Colonic mucosa (tissue), 4 donors: ENCODE measurements at regions not wholly inside any gene's neighbourhood (a gene's known extent, or its start where the extent isn't known, plus 50 kb on each side); places are given as distances from the start of the nearest gene placed in this dataset.
"Not testable (repeated sequence)": the region's sequence is repeated elsewhere in the genome, so short reads cannot be mapped to it uniquely, and the experiment has no call there.

Experiments used
- DNase-seq: peaks from one replicate; pipeline ENCODE4 v3.0.0-alpha.2; 2020
- H3K27ac ChIP-seq: fragments of 200-600 bp; one replicate; pipeline ENCODE4 v1.8.0; 2021
- H3K27me3 ChIP-seq: fragments of 200-600 bp; one replicate; pipeline ENCODE4 v1.8.0; 2021
- H3K36me3 ChIP-seq: fragments of 200-600 bp; one replicate; pipeline ENCODE4 v1.8.0; 2021
- H3K4me1 ChIP-seq: fragments of 200-600 bp; one replicate; pipeline ENCODE4 v1.8.0; 2021; ENCODE audit warnings: mild to moderate bottlenecking
- H3K4me3 ChIP-seq: fragments of 200-600 bp; one replicate; pipeline ENCODE4 v1.8.0; 2021
- H3K9ac ChIP-seq, 2 donors: one replicate each; pipeline ENCODE4 v1.7.0; 2013; ENCODE audit warnings: control low read depth in 2 of 2, low read depth in 2 of 2, low read length in 2 of 2
- H3K9me3 ChIP-seq: fragments of 200-600 bp; one replicate; pipeline ENCODE4 v1.8.0; 2021
- intact Hi-C: fragments of 100-400 bp; cut with DNase I; formaldehyde crosslinking; loops from one replicate; pipeline ENCODE4 v1.14.1; 2022
- TF ChIP-seq, protein P1 (sequence below): fragments of 200-600 bp; IDR thresholded peaks from one replicate; pipeline ENCODE4 v1.8.0; 2022; ENCODE audit warnings: antibody characterized with exemption, mild to moderate bottlenecking
- donor health status: healthy.
- donor health status: DM: no; HTN: no; CAD: no.
- donor health status: DM: no; HTN: no; CAD: no.

DNA sequence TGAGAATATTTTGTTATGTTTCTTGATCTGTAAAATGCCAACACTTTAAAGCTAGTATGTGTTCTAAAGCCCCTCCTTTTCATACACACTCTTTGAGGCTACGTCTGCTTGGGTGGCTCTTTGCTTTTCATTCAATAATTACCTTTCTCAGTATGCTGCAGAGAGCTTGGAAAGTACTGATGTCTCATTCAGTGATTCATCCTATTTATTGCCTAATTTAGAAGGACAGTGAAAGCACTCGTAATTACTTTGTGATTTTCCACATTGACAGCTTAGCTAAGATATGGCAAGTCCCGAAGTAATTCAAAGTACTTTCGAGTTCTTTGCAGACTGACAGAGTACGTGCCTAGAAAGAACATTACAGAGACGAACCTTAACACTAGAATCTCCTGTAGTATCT, 57.2 kb downstream of the BMP15 start:
- DNase-seq: no peak
- Histone ChIP-seq H3K27ac (no peak overlapping the region), H3K4me3 (no peak overlapping the region), H3K36me3 (no peaks in the 10 kb centered on the region), H3K4me1 (no peaks in the 10 kb centered on the region), H3K9ac (no peak overlapping the region), H3K27me3 (no peaks in the 10 kb centered on the region), H3K9me3 (no peaks in the 10 kb centered on the region)
- intact Hi-C loops: no loop called here
- TF ChIP-seq, protein P1, sequence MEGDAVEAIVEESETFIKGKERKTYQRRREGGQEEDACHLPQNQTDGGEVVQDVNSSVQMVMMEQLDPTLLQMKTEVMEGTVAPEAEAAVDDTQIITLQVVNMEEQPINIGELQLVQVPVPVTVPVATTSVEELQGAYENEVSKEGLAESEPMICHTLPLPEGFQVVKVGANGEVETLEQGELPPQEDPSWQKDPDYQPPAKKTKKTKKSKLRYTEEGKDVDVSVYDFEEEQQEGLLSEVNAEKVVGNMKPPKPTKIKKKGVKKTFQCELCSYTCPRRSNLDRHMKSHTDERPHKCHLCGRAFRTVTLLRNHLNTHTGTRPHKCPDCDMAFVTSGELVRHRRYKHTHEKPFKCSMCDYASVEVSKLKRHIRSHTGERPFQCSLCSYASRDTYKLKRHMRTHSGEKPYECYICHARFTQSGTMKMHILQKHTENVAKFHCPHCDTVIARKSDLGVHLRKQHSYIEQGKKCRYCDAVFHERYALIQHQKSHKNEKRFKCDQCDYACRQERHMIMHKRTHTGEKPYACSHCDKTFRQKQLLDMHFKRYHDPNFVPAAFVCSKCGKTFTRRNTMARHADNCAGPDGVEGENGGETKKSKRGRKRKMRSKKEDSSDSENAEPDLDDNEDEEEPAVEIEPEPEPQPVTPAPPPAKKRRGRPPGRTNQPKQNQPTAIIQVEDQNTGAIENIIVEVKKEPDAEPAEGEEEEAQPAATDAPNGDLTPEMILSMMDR: no peak

DNA sequence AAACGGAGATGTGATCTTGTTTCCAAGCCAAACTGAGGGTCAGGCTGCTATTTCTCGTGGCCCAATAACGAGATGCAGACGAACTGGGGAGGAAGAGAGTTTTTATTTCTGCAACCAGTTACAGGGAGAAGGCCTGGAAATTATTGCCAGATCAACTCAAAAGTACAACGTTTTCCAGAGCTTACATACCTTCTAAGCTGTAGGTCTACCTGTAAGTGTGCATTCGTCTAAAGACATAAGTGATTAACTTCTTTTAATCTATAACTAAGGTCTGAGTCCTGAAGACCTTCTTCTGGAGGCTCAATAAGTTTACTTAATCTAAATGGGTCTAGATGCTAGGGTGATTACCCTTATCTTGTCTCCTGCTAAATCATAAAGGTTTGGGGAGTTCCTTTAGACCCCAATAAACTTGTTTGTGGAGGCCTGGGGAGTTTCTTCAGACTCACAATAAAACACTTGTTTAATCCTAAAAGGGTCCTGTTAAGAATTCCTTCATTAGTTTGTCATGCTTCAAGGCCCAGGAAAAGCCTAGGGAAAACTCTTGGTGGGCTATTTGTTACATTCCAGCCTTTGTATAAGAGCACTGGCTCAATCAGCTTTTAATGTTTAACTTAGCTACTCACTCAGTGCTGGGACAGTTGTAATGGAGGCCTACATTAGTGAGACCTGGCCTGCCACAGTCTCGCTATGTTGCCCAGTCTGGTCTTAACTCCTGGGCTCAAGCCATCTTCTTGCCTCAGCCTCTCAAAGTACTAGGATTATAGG, 58.5 kb downstream of the BMP15 start:
- H3K9me3 ChIP-seq, H3K4me3 ChIP-seq, H3K27ac ChIP-seq, H3K9ac ChIP-seq, H3K27me3 ChIP-seq, H3K4me1 ChIP-seq, DNase-seq, intact Hi-C loops, H3K36me3 ChIP-seq: not testable (repeated sequence)

DNA sequence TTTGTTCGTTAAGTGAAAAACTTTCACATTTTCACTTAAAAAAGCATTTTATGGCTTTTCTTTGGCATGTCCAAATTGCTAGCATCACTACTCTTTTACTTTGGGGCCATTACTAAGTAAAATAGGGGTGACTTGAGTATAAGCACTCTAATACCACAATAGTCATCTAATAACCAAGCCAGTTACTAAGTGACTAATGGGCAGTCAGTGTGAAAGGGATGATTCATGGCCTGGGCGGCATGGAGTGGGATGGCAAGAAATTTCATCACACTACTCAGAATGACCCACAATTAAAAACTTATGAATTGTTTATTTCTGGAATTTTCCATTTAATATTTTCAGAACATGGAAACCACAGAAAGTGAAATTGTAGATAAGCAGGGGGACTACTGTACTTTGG, 60.9 kb downstream of the BMP15 start:
- Histone ChIP-seq H3K27ac (no peak overlapping the region), H3K9me3 (no peaks in the 10 kb centered on the region), H3K4me3 (no peak overlapping the region), H3K27me3 (no peaks in the 10 kb centered on the region), H3K36me3 (no peaks in the 10 kb centered on the region), H3K9ac (no peak overlapping the region), H3K4me1 (no peaks in the 10 kb centered on the region)
- no peak for DNase-seq
- TF ChIP-seq, protein P1: no peak
- intact Hi-C loops: no loop called here

DNA sequence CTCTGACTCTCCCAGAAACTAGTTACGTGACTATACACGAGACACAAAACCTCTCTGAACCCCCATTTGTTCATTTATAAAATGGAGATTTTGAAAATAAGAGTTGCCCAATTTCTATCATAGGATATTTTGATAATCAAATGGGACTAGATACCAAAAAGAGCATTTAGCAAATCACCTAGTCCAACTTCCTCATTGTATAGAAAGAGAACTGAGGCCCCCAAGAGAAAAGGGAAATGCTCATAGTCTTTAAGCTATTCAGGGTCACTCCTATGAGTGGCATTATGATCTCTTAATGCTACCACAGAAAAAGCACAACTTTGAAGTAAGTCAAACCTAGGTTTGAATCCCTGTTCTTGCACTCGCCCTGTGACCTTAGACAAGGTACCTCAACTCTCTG, 62.7 kb downstream of the BMP15 start:
- TF ChIP-seq, protein P1: no peak
- Histone ChIP-seq H3K9me3 (no peaks in the 10 kb centered on the region), H3K36me3 (no peaks in the 10 kb centered on the region), H3K4me3 (no peak overlapping the region), H3K27me3 (no peaks in the 10 kb centered on the region), H3K4me1 (no peaks in the 10 kb centered on the region), H3K27ac (no peak overlapping the region), H3K9ac (no peak overlapping the region)
- no peak for DNase-seq
- intact Hi-C loops: no loop called here

DNA sequence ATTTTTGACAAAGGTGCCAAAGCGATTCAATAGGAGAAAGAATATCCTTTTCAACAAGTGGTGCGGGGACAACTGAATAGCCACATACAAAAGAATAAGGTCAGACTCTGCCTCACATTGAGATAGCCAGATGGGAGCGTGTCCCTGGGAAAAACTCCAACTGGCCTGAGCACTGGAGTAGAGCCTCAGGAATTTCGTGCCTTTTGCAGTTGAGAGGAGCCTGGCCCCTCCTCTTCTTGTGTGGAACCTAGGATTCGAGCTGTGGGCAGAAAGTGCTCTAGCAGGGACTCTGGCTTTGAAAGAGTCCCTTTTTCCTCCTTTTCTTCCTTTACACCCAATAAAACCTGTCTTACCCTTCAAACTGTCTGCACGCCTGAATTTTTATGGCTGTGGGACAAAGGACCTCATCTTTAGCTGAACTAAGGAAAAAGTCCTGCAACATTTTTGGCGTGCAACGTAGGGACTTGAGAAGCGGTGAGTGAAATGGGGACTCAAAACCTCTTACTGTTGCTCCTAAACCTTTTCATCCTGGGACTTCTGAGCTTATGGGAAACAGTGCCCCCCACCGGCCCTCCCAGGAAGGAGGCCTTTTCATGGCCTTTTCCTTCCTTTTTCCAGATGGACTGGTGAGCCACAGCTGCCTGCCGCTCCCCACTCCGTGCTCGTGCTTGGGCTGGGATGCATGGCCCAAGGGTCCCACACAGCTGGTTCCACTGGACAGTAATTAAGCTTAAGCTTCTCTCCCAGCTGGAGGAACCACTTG, 68.6 kb downstream of the BMP15 start:
- H3K36me3 ChIP-seq: no peaks in the 10 kb centered on the region
- H3K4me1 ChIP-seq: no peaks in the 10 kb centered on the region
- no peaks in the 10 kb centered on the region for H3K9me3 ChIP-seq
- no peak overlapping the region for H3K4me3 ChIP-seq
- no peak overlapping the region for H3K27ac ChIP-seq
- no peak overlapping the region for H3K9ac ChIP-seq
- no peaks in the 10 kb centered on the region for H3K27me3 ChIP-seq
- TF ChIP-seq, protein P1: no peak
- intact Hi-C loops: no loop called here
- DNase-seq: no peak

DNA sequence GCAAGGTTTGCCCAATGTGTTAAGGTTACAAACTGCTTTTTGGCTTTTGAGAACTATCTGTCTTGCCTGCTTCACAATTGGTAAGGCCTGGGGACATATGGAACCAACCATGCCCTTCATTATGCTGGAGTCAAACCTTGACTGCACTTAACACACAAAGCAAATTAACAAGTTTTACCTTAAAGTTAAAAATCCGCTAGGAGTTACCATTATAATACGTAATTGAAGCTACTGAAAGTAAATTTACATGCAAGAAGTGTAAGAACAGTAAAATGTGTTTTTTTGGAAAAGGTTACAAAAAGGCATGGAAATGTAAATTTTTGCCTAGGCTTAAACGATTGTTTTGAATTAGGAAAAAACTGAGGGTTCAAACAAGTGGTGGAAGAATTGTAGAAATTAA, 69.7 kb downstream of the BMP15 start:
- no peak overlapping the region for H3K27ac ChIP-seq
- TF ChIP-seq, protein P1: no peak
- H3K9ac ChIP-seq: no peak overlapping the region
- no peak overlapping the region for H3K4me3 ChIP-seq
- no peaks in the 10 kb centered on the region for H3K9me3 ChIP-seq
- no peaks in the 10 kb centered on the region for H3K4me1 ChIP-seq
- H3K36me3 ChIP-seq: no peaks in the 10 kb centered on the region
- no peaks in the 10 kb centered on the region for H3K27me3 ChIP-seq
- no peak for DNase-seq
- intact Hi-C loops: no loop called here
